ENCODE measurements at regions not wholly inside any gene's neighbourhood (a gene's known extent, or its start where the extent isn't known, plus 50 kb on each side); places are given as distances from the start of the nearest gene placed in this dataset.

- TF ChIP-seq, protein P1, sequence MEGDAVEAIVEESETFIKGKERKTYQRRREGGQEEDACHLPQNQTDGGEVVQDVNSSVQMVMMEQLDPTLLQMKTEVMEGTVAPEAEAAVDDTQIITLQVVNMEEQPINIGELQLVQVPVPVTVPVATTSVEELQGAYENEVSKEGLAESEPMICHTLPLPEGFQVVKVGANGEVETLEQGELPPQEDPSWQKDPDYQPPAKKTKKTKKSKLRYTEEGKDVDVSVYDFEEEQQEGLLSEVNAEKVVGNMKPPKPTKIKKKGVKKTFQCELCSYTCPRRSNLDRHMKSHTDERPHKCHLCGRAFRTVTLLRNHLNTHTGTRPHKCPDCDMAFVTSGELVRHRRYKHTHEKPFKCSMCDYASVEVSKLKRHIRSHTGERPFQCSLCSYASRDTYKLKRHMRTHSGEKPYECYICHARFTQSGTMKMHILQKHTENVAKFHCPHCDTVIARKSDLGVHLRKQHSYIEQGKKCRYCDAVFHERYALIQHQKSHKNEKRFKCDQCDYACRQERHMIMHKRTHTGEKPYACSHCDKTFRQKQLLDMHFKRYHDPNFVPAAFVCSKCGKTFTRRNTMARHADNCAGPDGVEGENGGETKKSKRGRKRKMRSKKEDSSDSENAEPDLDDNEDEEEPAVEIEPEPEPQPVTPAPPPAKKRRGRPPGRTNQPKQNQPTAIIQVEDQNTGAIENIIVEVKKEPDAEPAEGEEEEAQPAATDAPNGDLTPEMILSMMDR (IDR thresholded peaks at IDR 0.05 in 2 of 3, conservative IDR thresholded peaks at IDR 0.05 in 1 of 3; ENCODE audit: insufficient read depth in 2 of 3, low read depth in 1 of 3, low read length in 3 of 3) = no peak
- TF ChIP-seq TAF9B (IDR thresholded peaks at IDR 0.05; ENCODE audit: partially characterized antibody) (no peak), TCF7 (IDR thresholded peaks at IDR 0.05; ENCODE audit: borderline replicate concordance) (no peak), CBFB (CRISPR knock-in tag; IDR thresholded peaks at IDR 0.05) (no peak), NFIC (IDR thresholded peaks at IDR 0.05) (no peak), POLR2A (conservative IDR thresholded peaks at IDR 0.05) (no peak), NUFIP1 (IDR thresholded peaks at IDR 0.05; ENCODE audit: partially characterized antibody) (no peak), POLR2AphosphoS5 (IDR thresholded peaks at IDR 0.05; ENCODE audit: control insufficient read depth, insufficient read depth, low read depth, low read length) (no peak), THAP7 (CRISPR knock-in tag; IDR thresholded peaks at IDR 0.05) (no peak), ZBTB26 (CRISPR knock-in tag; IDR thresholded peaks at IDR 0.05) (no peak), ZNF76 (CRISPR knock-in tag; IDR thresholded peaks at IDR 0.05; ENCODE audit: borderline replicate concordance) (no peak), HDAC2 (IDR thresholded peaks at IDR 0.05) (no peak)
- TF ChIP-seq, protein P2, sequence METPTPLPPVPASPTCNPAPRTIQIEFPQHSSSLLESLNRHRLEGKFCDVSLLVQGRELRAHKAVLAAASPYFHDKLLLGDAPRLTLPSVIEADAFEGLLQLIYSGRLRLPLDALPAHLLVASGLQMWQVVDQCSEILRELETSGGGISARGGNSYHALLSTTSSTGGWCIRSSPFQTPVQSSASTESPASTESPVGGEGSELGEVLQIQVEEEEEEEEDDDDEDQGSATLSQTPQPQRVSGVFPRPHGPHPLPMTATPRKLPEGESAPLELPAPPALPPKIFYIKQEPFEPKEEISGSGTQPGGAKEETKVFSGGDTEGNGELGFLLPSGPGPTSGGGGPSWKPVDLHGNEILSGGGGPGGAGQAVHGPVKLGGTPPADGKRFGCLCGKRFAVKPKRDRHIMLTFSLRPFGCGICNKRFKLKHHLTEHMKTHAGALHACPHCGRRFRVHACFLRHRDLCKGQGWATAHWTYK (CRISPR knock-in tag; IDR thresholded peaks at IDR 0.05) = no peak
Measured at GRCh38 chr2:212841460-212841859, 302.9 kb upstream of the ERBB4 start.

All from K562 (cell line).